ENCODE measurements at regions not wholly inside any gene's neighbourhood (a gene's known extent, or its start where the extent isn't known, plus 50 kb on each side); places are given as distances from the start of the nearest gene placed in this dataset.
"Not testable (repeated sequence)": the region's sequence is repeated elsewhere in the genome, so short reads cannot be mapped to it uniquely, and the experiment has no call there.

GRCh38 chr15:30708809-30709208, 82.9 kb downstream of the ARHGAP11B start:
- not testable (repeated sequence) for TF ChIP-seq YY1 (IDR thresholded peaks at IDR 0.05); CTCF (IDR thresholded peaks at IDR 0.05; ENCODE audit: low read depth, low read length, missing input control); ZBTB33 (IDR thresholded peaks at IDR 0.05); EGR1 (IDR thresholded peaks at IDR 0.05; ENCODE audit: low read depth in 2 of 2); HNF4G (IDR thresholded peaks at IDR 0.05); RAD21 (IDR thresholded peaks at IDR 0.05); SP1 (IDR thresholded peaks at IDR 0.05); TAF1 (conservative IDR thresholded peaks at IDR 0.05); JUND (IDR thresholded peaks at IDR 0.05); MAX (IDR thresholded peaks at IDR 0.05); FOXA1 (IDR thresholded peaks at IDR 0.05); NR2F2 (IDR thresholded peaks at IDR 0.05); GABPA (IDR thresholded peaks at IDR 0.05 in 1 of 2, conservative IDR thresholded peaks at IDR 0.05 in 1 of 2)

All from liver (tissue), 3 donors.